D721Med (cell line): ENCODE measurements at regions not wholly inside any gene's neighbourhood (a gene's known extent, or its start where the extent isn't known, plus 50 kb on each side); places are given as distances from the start of the nearest gene placed in this dataset.

ENCODE experiments used
- DNase-seq: peaks from one replicate; pipeline ENCODE4 v3.0.0; 2011; ENCODE audit warnings: low spot score; ENCODE audit not compliant: insufficient read length
- FAIRE-seq: peaks from 2 replicates; lab custom pipeline; 2011; peaks lifted over from hg19 to GRCh38; lab: Jason Lieb, UNC
- CTCF ChIP-seq: IDR thresholded peaks from 2 replicates; pipeline ENCODE4 v1.5.1; 2012; ENCODE audit warnings: mild to moderate bottlenecking, control low read depth; ENCODE audit not compliant: insufficient read depth; ENCODE audit errors: missing control alignments

- FAIRE-seq (no peak), DNase-seq (no peak)
- TF ChIP-seq CTCF: no peak
Measured at GRCh38 chr2:118473846-118474540, 373.5 kb downstream of the EN1 start.

GRCh38 chr2:118473241-118473640 lies 374.2 kb downstream of the EN1 start:
- FAIRE-seq (no peak), DNase-seq (no peak)
- TF ChIP-seq CTCF: no peak

GRCh38 chr2:118470297-118470696 lies 377.2 kb downstream of the EN1 start:
- no peak for DNase-seq
- FAIRE-seq: no peak
- TF ChIP-seq CTCF: no peak

- TF ChIP-seq CTCF: no peak
- FAIRE-seq (no peak), DNase-seq (no peak)
Measured at GRCh38 chr2:118469103-118469502, 378.3 kb downstream of the EN1 start.

- FAIRE-seq: no peak
- no peak for DNase-seq
- no peak for TF ChIP-seq CTCF
Measured at GRCh38 chr2:118464546-118465265, 376.4 kb downstream of the INSIG2 start.

GRCh38 chr2:118464046-118464445 lies 375.8 kb downstream of the INSIG2 start:
- no peak for FAIRE-seq
- no peak for DNase-seq

More at GRCh38 chr2:118464046-118464445, 375.8 kb downstream of the INSIG2 start:
- no peak for TF ChIP-seq CTCF
